HepG2 (cell line): ENCODE measurements at regions not wholly inside any gene's neighbourhood (a gene's known extent, or its start where the extent isn't known, plus 50 kb on each side); places are given as distances from the start of the nearest gene placed in this dataset.
A peak's percentile ranks its signal among the peaks of the same experiment; 100 is the strongest.

Experiments
- ATAC-seq: fragments of 200-7000 bp; cut with Tn5 transposase; 3 replicates; pipeline ENCODE4 v1.9.1; 2020; ENCODE audit warnings: mild to moderate bottlenecking, moderate library complexity
- BruUV-seq: library from RNA; stranded (reverse); fragments of 400-500 nt; replicated peaks from 2 replicates; lab custom pipeline; 2021; lab: Mats Ljungman, UMichigan
- CTCF ChIA-PET: fragments of 300-600 bp; formaldehyde crosslinking; extraction: SDS; loops from one replicate; lab custom pipeline; 2021; ENCODE audit warnings: low total read pairs, inconsistent platforms, low intra/inter-chr PET ratio; lab: Yijun Ruan, JAX
- POLR2A ChIA-PET: fragments of 350-600 bp; sonication (Branson Sonifier 250); formaldehyde crosslinking; loops from one replicate; lab custom pipeline; 2020; ENCODE audit warnings: antibody characterized with exemption, inconsistent platforms; lab: Yijun Ruan, JAX
- DNase-seq: peaks from one replicate; pipeline ENCODE4 v3.0.0-alpha.2; 2015; ENCODE audit warnings: low spot score
- FAIRE-seq: peaks from 3 replicates; lab custom pipeline; 2011; peaks lifted over from hg19 to GRCh38; lab: Jason Lieb, UNC
- H2AFZ ChIP-seq: one replicate; pipeline ENCODE4 v1.6.1; 2011; ENCODE audit warnings: low read length, inconsistent platforms
- H3K27ac ChIP-seq: fragments of 300-600 bp; 3 replicates; pipeline ENCODE4 v1.8.0; 2011; ENCODE audit warnings: mixed run types, mild to moderate bottlenecking, mixed read lengths, low read length, inconsistent platforms; ENCODE audit not compliant: insufficient read depth; ENCODE audit errors: extremely low read length
- H3K27me3 ChIP-seq, 2 experiments: fragments of 200-600 bp in 1 of 2; 2 replicates in 1 of 2; 3 replicates in 1 of 2; pipeline versions ENCODE4 v1.6.0 to v1.8.0; 2011; ENCODE audit warnings: low read length in 2 of 2, mild to moderate bottlenecking in 2 of 2, moderate library complexity in 2 of 2, inconsistent platforms in 1 of 2; ENCODE audit not compliant: insufficient read depth in 2 of 2, control insufficient read depth in 1 of 2
- H3K36me3 ChIP-seq, 2 experiments: fragments of 200-600 bp in 1 of 2; replicated peaks in 1 of 2; 2 replicates in 1 of 2; 3 replicates in 1 of 2; pipeline versions ENCODE4 v1.5.1 to v1.8.0; 2011; ENCODE audit warnings: low read length in 2 of 2, inconsistent platforms in 1 of 2; ENCODE audit not compliant: insufficient read depth in 2 of 2, control insufficient read depth in 1 of 2
- H3K4me1 ChIP-seq: 2 replicates; pipeline ENCODE4 v1.5.1; 2012; ENCODE audit warnings: low read length, inconsistent platforms; ENCODE audit not compliant: insufficient read depth
- H3K4me2 ChIP-seq: 2 replicates; pipeline ENCODE4 v1.6.0; 2011; ENCODE audit warnings: low read depth, low read length, inconsistent platforms
- H3K4me3 ChIP-seq, 3 experiments: fragments of 200-600 bp in 1 of 3; sonication (generic), shearing (Covaris generic) in 1 of 3; replicated peaks in 1 of 3; 2 replicates each; pipeline ENCODE4 v1.5.1; 2011 to 2016; ENCODE audit warnings: low read length in 3 of 3, inconsistent platforms in 2 of 3, low read depth in 2 of 3, mild to moderate bottlenecking in 2 of 3, control low read depth in 1 of 3, mixed read lengths in 1 of 3; ENCODE audit not compliant: insufficient read depth in 1 of 3
- H3K79me2 ChIP-seq: one replicate; pipeline ENCODE4 v1.6.1; 2011; ENCODE audit warnings: low read length, inconsistent platforms; ENCODE audit not compliant: insufficient read depth
- H3K9ac ChIP-seq: 2 replicates; pipeline ENCODE4 v1.6.0; 2011; ENCODE audit warnings: mild to moderate bottlenecking, low read depth, low read length, inconsistent platforms; ENCODE audit not compliant: insufficient read depth
- H3K9me3 ChIP-seq: 2 replicates; pipeline ENCODE4 v1.5.1; 2012; ENCODE audit warnings: mild to moderate bottlenecking, low read length
- H4K20me1 ChIP-seq: 2 replicates; pipeline ENCODE4 v1.6.0; 2011; ENCODE audit warnings: inconsistent platforms, mild to moderate bottlenecking, low read length, moderate library complexity; ENCODE audit not compliant: insufficient read depth
- ATF1 ChIP-seq: IDR thresholded peaks from 2 replicates; pipeline ENCODE4 v1.6.1; 2016; ENCODE audit warnings: mild to moderate bottlenecking, control low read depth
- ATF7-NPFF ChIP-seq: sonication (generic); formaldehyde crosslinking; IDR thresholded peaks from 2 replicates; pipeline ENCODE4 v1.8.1; 2023; ENCODE audit warnings: mild to moderate bottlenecking, low read depth, missing genetic modification reagents, moderate library complexity
- CREB1 ChIP-seq, 2 experiments: fragments of 450-650 bp in 1 of 2; IDR thresholded peaks; 2 replicates each; pipeline ENCODE4 v1.6.1; 2016 to 2017; ENCODE audit warnings: control low read depth in 1 of 2, mild to moderate bottlenecking in 1 of 2, missing compliant biosample characterization in 1 of 2, missing genetic modification characterization in 1 of 2
- ISX ChIP-seq: sonication (generic); formaldehyde crosslinking; conservative IDR thresholded peaks from 2 replicates; pipeline ENCODE4 v1.5.0; 2020; ENCODE audit warnings: missing genetic modification reagents
- NKX3-1 ChIP-seq: sonication (generic); formaldehyde crosslinking; IDR thresholded peaks from 2 replicates; pipeline ENCODE4 v1.5.0; 2020; ENCODE audit warnings: missing genetic modification reagents
- REL ChIP-seq: sonication (generic); formaldehyde crosslinking; conservative IDR thresholded peaks from 2 replicates; pipeline ENCODE4 v1.8.0; 2022; ENCODE audit warnings: mild to moderate bottlenecking, missing genetic modification reagents, moderate library complexity
- SAFB2 ChIP-seq: sonication (generic); formaldehyde crosslinking; IDR thresholded peaks from 2 replicates; pipeline ENCODE4 v1.5.1; 2020; ENCODE audit warnings: missing genetic modification reagents, low read depth, mild to moderate bottlenecking, borderline replicate concordance
- TEAD3 ChIP-seq: optimal IDR thresholded peaks from 2 replicates; pipeline ENCODE3; 2016; ENCODE audit warnings: borderline replicate concordance
- ZMYM4 ChIP-seq: sonication (generic); formaldehyde crosslinking; IDR thresholded peaks from 2 replicates; pipeline ENCODE4 v1.8.1; 2023; ENCODE audit warnings: mild to moderate bottlenecking, missing genetic modification reagents
- ZNF253 ChIP-seq: sonication (generic); formaldehyde crosslinking; IDR thresholded peaks from 2 replicates; pipeline ENCODE4 v1.8.0; 2022; ENCODE audit warnings: mild to moderate bottlenecking, missing genetic modification reagents, borderline replicate concordance
- ZNF543 ChIP-seq: sonication (generic); formaldehyde crosslinking; IDR thresholded peaks from 2 replicates; pipeline ENCODE4 v1.4.0; 2020; ENCODE audit warnings: mild to moderate bottlenecking, missing genetic modification reagents
- ZNF703 ChIP-seq: sonication (generic); formaldehyde crosslinking; IDR thresholded peaks from 2 replicates; pipeline ENCODE4 v1.5.1; 2020; ENCODE audit warnings: missing genetic modification reagents, mild to moderate bottlenecking, moderate library complexity, borderline replicate concordance
- WGBS: methylation state at CpG from one replicate; pipeline ENCODE4 v1.1.6; 2017; ENCODE audit warnings: low lambda C conversion rate; 5-methylcytosine and 5-hydroxymethylcytosine counted together
- in situ Hi-C: cut with HindIII; loops from 2 replicates; pipeline ENCODE4 v1.10.0; 2017; ENCODE audit warnings: low pct_unique_long_range_greater_than_20kb; ENCODE audit not compliant: extremely low pct_ligation_motif_present
- intact Hi-C: fragments of 100-400 bp; cut with micrococcal nuclease; formaldehyde crosslinking; loops from one replicate; pipeline ENCODE4 v1.10.0; 2022; ENCODE audit not compliant: unreplicated experiment

- TF ChIP-seq ATF1 (CRISPR knock-in tag) (no peak), ISX (CRISPR knock-in tag) (no peak), ZMYM4 (no peak), ZNF703 (CRISPR knock-in tag) (no peak), CREB1 (IDR thresholded peaks at IDR 0.05) (no peak), CREB1 (CRISPR knock-in tag; IDR thresholded peaks at IDR 0.05) (no peak), ATF7-NPFF (CRISPR knock-in tag) (no peak), REL (no peak)
These were observed 132.0 kb downstream of the MAP3K21 start (continued) for GRCh38 chr1:233459470-233459945.

- Histone ChIP-seq H3K4me2 (no peak overlapping the region), H3K27me3 (no peaks in the 10 kb centered on the region), H3K79me2 (no peaks in the 10 kb centered on the region), H3K9ac (no peak overlapping the region), H3K9me3 (peaks cover 3% of the 10 kb centered on the region; the same call in 1 of the 2 replicates)
- no peak for DNase-seq
- ChIA-PET POLR2A (no interaction called here), CTCF (no interaction called here)
- intact Hi-C loops (no loop called here), in situ Hi-C loops (no loop called here)
- 16% methylated on average over 5 of the region's 5 CpGs for WGBS
- TF ChIP-seq ZNF543 (CRISPR knock-in tag): no peak
- peak; percentile 20 for TF ChIP-seq TEAD3
- TF ChIP-seq ZNF253 (CRISPR knock-in tag): no peak
- no peak for TF ChIP-seq NKX3-1 (CRISPR knock-in tag)
- no peak for TF ChIP-seq SAFB2
- TF ChIP-seq, all 625 proteins: peak for 1
- Histone ChIP-seq H4K20me1 (no peaks in the 10 kb centered on the region), H3K4me1 (no peaks in the 10 kb centered on the region), H3K27ac (no peak overlapping the region), H2AFZ (no peak overlapping the region), H3K36me3 (no peaks in the 10 kb centered on the region), H3K4me3 (no peak overlapping the region)
- no TSS peak for BruUV-seq
- FAIRE-seq: no peak
- ATAC-seq: no peak; the same call in 2 of the 3 replicates
These were observed 132.4 kb downstream of the MAP3K21 start for GRCh38 chr1:233459968-233460367.
